Heart left ventricle (tissue), 16 donors: ENCODE measurements at regions not wholly inside any gene's neighbourhood (a gene's known extent, or its start where the extent isn't known, plus 50 kb on each side); places are given as distances from the start of the nearest gene placed in this dataset.

Source experiments
- ATAC-seq, 4 donors: fragments of 200-7000 bp; cut with Tn5 transposase; one replicate each; pipeline ENCODE4 v1.9.1; 2020 to 2022; ENCODE audit warnings: moderate library complexity in 4 of 4, mild to moderate bottlenecking in 3 of 4, moderate number of reproducible peaks in 1 of 4
- DNase-seq, 5 donors: peaks; one replicate each; pipeline ENCODE4 v3.0.0-alpha.2; 2020
- H3K27ac ChIP-seq, 12 donors: fragments of 200-600 bp; sonication (generic) in 4 of 12; one replicate each; pipeline versions ENCODE4 v1.5.0 to v1.8.0; 2016 to 2022; ENCODE audit warnings: mild to moderate bottlenecking in 2 of 12
- H3K27me3 ChIP-seq, 9 donors: fragments of 200-600 bp; sonication (generic) in 2 of 9; one replicate each; pipeline versions ENCODE4 v1.5.1 to v1.8.0; 2016 to 2022; ENCODE audit warnings: mild to moderate bottlenecking in 3 of 9
- H3K36me3 ChIP-seq, 9 donors: fragments of 200-600 bp; sonication (generic) in 2 of 9; one replicate each; pipeline versions ENCODE4 v1.5.0 to v1.8.0; 2018 to 2022; ENCODE audit warnings: mild to moderate bottlenecking in 2 of 9
- H3K4me1 ChIP-seq, 12 donors: fragments of 200-600 bp; sonication (generic) in 4 of 12; one replicate each; pipeline versions ENCODE4 v1.5.0 to v1.8.0; 2016 to 2022; ENCODE audit warnings: mild to moderate bottlenecking in 3 of 12
- H3K4me3 ChIP-seq, 12 donors: fragments of 200-600 bp; sonication (generic) in 4 of 12; one replicate each; pipeline versions ENCODE4 v1.5.0 to v1.8.0; 2017 to 2022; ENCODE audit warnings: mild to moderate bottlenecking in 9 of 12, moderate library complexity in 4 of 12
- H3K9me3 ChIP-seq, 12 donors: fragments of 200-600 bp; sonication (generic) in 4 of 12; one replicate each; pipeline versions ENCODE4 v1.5.0 to v1.8.0; 2016 to 2022; ENCODE audit warnings: mild to moderate bottlenecking in 1 of 12
- CTCF ChIP-seq, 12 donors: fragments of 200-600 bp; sonication (generic) in 4 of 12; IDR thresholded peaks; one replicate each; pipeline versions ENCODE4 v1.5.0 to v1.8.0; 2018 to 2022; ENCODE audit warnings: antibody characterized with exemption in 12 of 12, mild to moderate bottlenecking in 5 of 12
- POLR2A ChIP-seq, 2 donors: fragments of 450-650 bp; IDR thresholded peaks; one replicate each; pipeline ENCODE4 v1.6.1; 2017; ENCODE audit warnings: antibody characterized with exemption in 2 of 2, mild to moderate bottlenecking in 2 of 2, moderate library complexity in 2 of 2
- WGBS, 4 donors: extraction: QIAGEN DNeasy Blood & Tissue Kit in 2 of 4; methylation state at CpG; one replicate each; pipeline versions ENCODE4 v1.1.5 to v1.1.7; 2013 to 2018; 5-methylcytosine and 5-hydroxymethylcytosine counted together
- intact Hi-C, 10 donors: fragments of 100-400 bp; cut with DNase I; formaldehyde crosslinking; loops; one replicate each; pipeline versions ENCODE4 v1.11.1 to v1.14.2; 2022
- donor health status: ischemic (EF 13 %, LVEDD 7.1; RV severe dilation, severe dysfunction).
- donor health status: healthy with polysubstance abuse.
- donor health status: DM: no; HTN: yes; CAD: no.
- donor health status: DM: no; HTN: no; CAD: no.
- donor health status: ischemic (EF 25% LVEDD 6.9; RV normal size, moderate dysfunction).
- donor health status: ischemic (EF 25% LVEDD 5.7; RV mildly dilated, moderate dysfunction).
- donor health status: healthy.
- donor health status: DM: yes; HTN: yes; CAD: no.
- donor health status: ischemic (EF 35%, LVEDD 5.7; RV mildly dilated, moderate dysfunction).
- donor health status: nonischemic (EF 11% LVEDD 7.7; RV severe dilation, severe dysfunction).
- donor health status: DM: yes; HTN: yes; CAD: no.
- donor health status: PGD.
- donor health status: ischemic (EF 29% LVEDD 5.4; RV normal size, mild dysfunction).
- donor health status: nonischemic (EF 23%, LVEDD 6.1; RV moderate dilation, normal function).

- no peaks in the 10 kb centered on the region for H3K36me3 ChIP-seq
- intact Hi-C loops = loop anchor here in 3 of 10 donors (5.0 to 10.0 kb wide), 3 partner anchors 52 to 160 kb away; no protein-coding TSS in a partner anchor
- H3K27me3 ChIP-seq = no peaks in the 10 kb centered on the region
- 79 to 85% (median 84%) methylated on average over 7 of the region's 7 CpGs for WGBS, 4 donors
- H3K4me3 ChIP-seq = no peak overlapping the region
- no peaks in the 10 kb centered on the region for H3K9me3 ChIP-seq
- peaks cover 0 to 25% (median 14%) of the 10 kb centered on the region in 12 donors for H3K4me1 ChIP-seq
- ATAC-seq = peak in 1 of 4 donors; percentile 15
- peak overlapping the region in 6 of 12 donors; percentile 8 to 68 (median 32) for H3K27ac ChIP-seq
- no peak for DNase-seq
- TF ChIP-seq POLR2A (IDR thresholded peaks at IDR 0.05) = no peak
- TF ChIP-seq CTCF (IDR thresholded peaks at IDR 0.05) = no peak
These were observed 188.2 kb downstream of the SKIDA1 start for GRCh38 chr10:21337171-21337792.

GRCh38 chr10:21336476-21337170 is 188.9 kb downstream of the SKIDA1 start:
- Histone ChIP-seq H3K27ac (peak overlapping the region in 9 of 12 donors; percentile 18 to 68 (median 46)), H3K4me1 (peaks cover 0 to 25% (median 14%) of the 10 kb centered on the region in 12 donors), H3K36me3 (no peaks in the 10 kb centered on the region), H3K9me3 (no peaks in the 10 kb centered on the region), H3K4me3 (no peak overlapping the region), H3K27me3 (no peaks in the 10 kb centered on the region)
- intact Hi-C loops = loop anchor here in 3 of 10 donors (5.0 to 10.0 kb wide), 3 partner anchors 52 to 161 kb away; no protein-coding TSS in a partner anchor
- TF ChIP-seq POLR2A (IDR thresholded peaks at IDR 0.05) = no peak
- peak in 5 of 12 donors; percentile 9 to 17 (median 16) for TF ChIP-seq CTCF (IDR thresholded peaks at IDR 0.05)
- DNase-seq (peak; percentile 59 to 82 (median 63)), ATAC-seq (peak; percentile 75 to 91 (median 82))
- 10 to 20% (median 17%) methylated on average over 8 of the region's 8 CpGs for WGBS, 4 donors

- 58 to 63% (median 61%) methylated on average over 14 of the region's 14 CpGs for WGBS, 4 donors
- Histone ChIP-seq H3K9me3 (no peaks in the 10 kb centered on the region), H3K27me3 (no peaks in the 10 kb centered on the region), H3K36me3 (no peaks in the 10 kb centered on the region), H3K27ac (peak overlapping the region in 8 of 12 donors; percentile 32 to 60 (median 40)), H3K4me1 (peaks cover 0 to 33% (median 16%) of the 10 kb centered on the region in 12 donors), H3K4me3 (no peak overlapping the region)
- intact Hi-C loops = loop anchor here in 3 of 10 donors (5.0 to 10.0 kb wide), 3 partner anchors 50 to 162 kb away; no protein-coding TSS in a partner anchor
- DNase-seq (peak; percentile 52 to 78 (median 66)), ATAC-seq (peak in 3 of 4 donors; percentile 66 to 88 (median 88))
- TF ChIP-seq POLR2A (IDR thresholded peaks at IDR 0.05) (no peak), CTCF (IDR thresholded peaks at IDR 0.05) (no peak)
These were observed 190.4 kb downstream of the SKIDA1 start for GRCh38 chr10:21334891-21335696.
